Liver (tissue), 8 donors: ENCODE measurements at regions not wholly inside any gene's neighbourhood (a gene's known extent, or its start where the extent isn't known, plus 50 kb on each side); places are given as distances from the start of the nearest gene placed in this dataset.

Experiments
- DNase-seq: peaks from one replicate; pipeline ENCODE4 v3.0.0-alpha.2; 2017; ENCODE audit warnings: low spot score
- H3K27ac ChIP-seq, 2 donors: one replicate each; pipeline ENCODE4 v1.7.0; 2013; ENCODE audit warnings: inconsistent platforms in 2 of 2, low read length in 2 of 2, control low read depth in 1 of 2, low read depth in 1 of 2, mild to moderate bottlenecking in 1 of 2
- H3K27me3 ChIP-seq, 4 donors: one replicate each; pipeline versions ENCODE4 v1.6.1 to v1.7.0; 2013; ENCODE audit warnings: low read length in 3 of 4, inconsistent platforms in 1 of 4, mild to moderate bottlenecking in 1 of 4, moderate library complexity in 1 of 4; ENCODE audit not compliant: control insufficient read depth in 4 of 4, insufficient read depth in 4 of 4
- H3K36me3 ChIP-seq, 4 donors: one replicate each; pipeline versions ENCODE4 v1.6.1 to v1.7.0; 2013; ENCODE audit warnings: low read length in 3 of 4, mild to moderate bottlenecking in 3 of 4, low read depth in 1 of 4, moderate library complexity in 1 of 4; ENCODE audit not compliant: control insufficient read depth in 4 of 4, insufficient read depth in 3 of 4
- H3K4me1 ChIP-seq, 4 donors: one replicate each; pipeline versions ENCODE4 v1.6.1 to v1.7.0; 2013; ENCODE audit warnings: low read length in 3 of 4, mild to moderate bottlenecking in 3 of 4, moderate library complexity in 1 of 4; ENCODE audit not compliant: control insufficient read depth in 4 of 4, insufficient read depth in 4 of 4
- H3K4me3 ChIP-seq, 3 donors: one replicate each; pipeline versions ENCODE4 v1.6.1 to v1.7.0; 2013; ENCODE audit warnings: low read length in 3 of 3, control low read depth in 1 of 3, low read depth in 1 of 3, mild to moderate bottlenecking in 1 of 3
- H3K9ac ChIP-seq, 2 donors: one replicate each; pipeline ENCODE4 v1.7.0; 2013; ENCODE audit warnings: low read length in 2 of 2, mild to moderate bottlenecking in 2 of 2, moderate library complexity in 2 of 2, control low read depth in 1 of 2, low read depth in 1 of 2
- H3K9me3 ChIP-seq, 4 donors: one replicate each; pipeline versions ENCODE4 v1.6.1 to v1.7.0; 2013; ENCODE audit warnings: low read length in 3 of 4; ENCODE audit not compliant: control insufficient read depth in 4 of 4
- ATF3 ChIP-seq: IDR thresholded peaks from 2 replicates; pipeline ENCODE4 v1.6.1; 2016; ENCODE audit warnings: antibody characterized with exemption
- EGR1 ChIP-seq, 2 donors: IDR thresholded peaks; 2 replicates each; pipeline ENCODE4 v1.6.1; 2016 to 2018; ENCODE audit warnings: antibody characterized with exemption in 2 of 2, low read depth in 2 of 2
- FOXA1 ChIP-seq: IDR thresholded peaks from 2 replicates; pipeline ENCODE4 v1.6.1; 2016; ENCODE audit warnings: antibody characterized with exemption
- FOXA2 ChIP-seq: IDR thresholded peaks from 2 replicates; pipeline ENCODE4 v1.6.1; 2016; ENCODE audit warnings: antibody characterized with exemption
- GABPA ChIP-seq, 2 donors: IDR thresholded peaks in 1 of 2; conservative IDR thresholded peaks in 1 of 2; 2 replicates each; pipeline ENCODE4 v1.6.1; 2016; ENCODE audit warnings: antibody characterized with exemption in 2 of 2, mild to moderate bottlenecking in 1 of 2, moderate library complexity in 1 of 2
- HNF4A ChIP-seq, 2 donors: conservative IDR thresholded peaks; 2 replicates each; pipeline ENCODE4 v1.6.1; 2016; ENCODE audit warnings: antibody characterized with exemption in 2 of 2, mild to moderate bottlenecking in 2 of 2
- HNF4G ChIP-seq: IDR thresholded peaks from 2 replicates; pipeline ENCODE4 v1.6.1; 2016; ENCODE audit warnings: antibody characterized with exemption
- JUND ChIP-seq, 2 donors: IDR thresholded peaks; 2 replicates each; pipeline ENCODE4 v1.6.1; 2016; ENCODE audit warnings: antibody characterized with exemption in 2 of 2
- MAX ChIP-seq: IDR thresholded peaks from 2 replicates; pipeline ENCODE4 v1.6.1; 2016; ENCODE audit warnings: antibody characterized with exemption
- NR2F2 ChIP-seq: IDR thresholded peaks from 2 replicates; pipeline ENCODE4 v1.6.1; 2016; ENCODE audit warnings: antibody characterized with exemption
- RAD21 ChIP-seq, 2 donors: IDR thresholded peaks; 2 replicates each; pipeline ENCODE4 v1.6.1; 2016; ENCODE audit warnings: antibody characterized with exemption in 2 of 2, mild to moderate bottlenecking in 2 of 2
- REST ChIP-seq: IDR thresholded peaks from 2 replicates; pipeline ENCODE4 v1.6.1; 2016; ENCODE audit warnings: antibody characterized with exemption, mild to moderate bottlenecking
- RXRA ChIP-seq, 2 donors: IDR thresholded peaks; 2 replicates each; pipeline ENCODE4 v1.6.1; 2017 to 2018; ENCODE audit warnings: antibody characterized with exemption in 2 of 2, mild to moderate bottlenecking in 1 of 2
- SP1 ChIP-seq: IDR thresholded peaks from 2 replicates; pipeline ENCODE4 v1.6.1; 2018; ENCODE audit warnings: antibody characterized with exemption, mild to moderate bottlenecking
- TAF1 ChIP-seq: conservative IDR thresholded peaks from 2 replicates; pipeline ENCODE4 v1.6.1; 2016; ENCODE audit warnings: antibody characterized with exemption, mild to moderate bottlenecking
- YY1 ChIP-seq: IDR thresholded peaks from 2 replicates; pipeline ENCODE4 v1.6.1; 2016; ENCODE audit warnings: antibody characterized with exemption, mild to moderate bottlenecking
- ZBTB33 ChIP-seq: IDR thresholded peaks from 2 replicates; pipeline ENCODE4 v1.6.1; 2016; ENCODE audit warnings: antibody characterized with exemption
- WGBS: extraction: QIAGEN DNeasy Blood & Tissue Kit; methylation state at CpG from one replicate; pipeline ENCODE4 v1.1.7; 2013; 5-methylcytosine and 5-hydroxymethylcytosine counted together
- TF ChIP-seq, protein P1 (sequence below): fragments of 150-350 bp; IDR thresholded peaks from 2 replicates; pipeline ENCODE4 v1.5.1; 2017; ENCODE audit warnings: improper control_type of control experiment, low read depth, low read length; ENCODE audit not compliant: missing input control
- donor health status: healthy.
- donor health status: healthy.
- donor health status: healthy.
- donor health status: healthy.
- donor health status: healthy.

- H3K4me3 ChIP-seq = no peak overlapping the region
- no peak overlapping the region for H3K27ac ChIP-seq
- no peaks in the 10 kb centered on the region for H3K4me1 ChIP-seq
- peaks cover 0 to 5% (median 0%) of the 10 kb centered on the region in 4 donors for H3K9me3 ChIP-seq
- DNase-seq = no peak
- H3K9ac ChIP-seq = no peak overlapping the region
- no peaks in the 10 kb centered on the region for H3K36me3 ChIP-seq
- TF ChIP-seq RAD21 (IDR thresholded peaks at IDR 0.05) (no peak), SP1 (no peak), FOXA2 (no peak), GABPA (IDR thresholded peaks at IDR 0.05 in 1 of 2, conservative IDR thresholded peaks at IDR 0.05 in 1 of 2) (no peak), RXRA (IDR thresholded peaks at IDR 0.05) (no peak), HNF4G (no peak), ZBTB33 (no peak), JUND (IDR thresholded peaks at IDR 0.05) (no peak), MAX (no peak), TAF1 (no peak), FOXA1 (no peak), EGR1 (IDR thresholded peaks at IDR 0.05; ENCODE audit: low read depth in 2 of 2) (no peak), HNF4A (conservative IDR thresholded peaks at IDR 0.05) (no peak), NR2F2 (no peak), ATF3 (no peak), YY1 (no peak), REST (no peak)
- TF ChIP-seq, protein P1, sequence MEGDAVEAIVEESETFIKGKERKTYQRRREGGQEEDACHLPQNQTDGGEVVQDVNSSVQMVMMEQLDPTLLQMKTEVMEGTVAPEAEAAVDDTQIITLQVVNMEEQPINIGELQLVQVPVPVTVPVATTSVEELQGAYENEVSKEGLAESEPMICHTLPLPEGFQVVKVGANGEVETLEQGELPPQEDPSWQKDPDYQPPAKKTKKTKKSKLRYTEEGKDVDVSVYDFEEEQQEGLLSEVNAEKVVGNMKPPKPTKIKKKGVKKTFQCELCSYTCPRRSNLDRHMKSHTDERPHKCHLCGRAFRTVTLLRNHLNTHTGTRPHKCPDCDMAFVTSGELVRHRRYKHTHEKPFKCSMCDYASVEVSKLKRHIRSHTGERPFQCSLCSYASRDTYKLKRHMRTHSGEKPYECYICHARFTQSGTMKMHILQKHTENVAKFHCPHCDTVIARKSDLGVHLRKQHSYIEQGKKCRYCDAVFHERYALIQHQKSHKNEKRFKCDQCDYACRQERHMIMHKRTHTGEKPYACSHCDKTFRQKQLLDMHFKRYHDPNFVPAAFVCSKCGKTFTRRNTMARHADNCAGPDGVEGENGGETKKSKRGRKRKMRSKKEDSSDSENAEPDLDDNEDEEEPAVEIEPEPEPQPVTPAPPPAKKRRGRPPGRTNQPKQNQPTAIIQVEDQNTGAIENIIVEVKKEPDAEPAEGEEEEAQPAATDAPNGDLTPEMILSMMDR = no peak
- H3K27me3 ChIP-seq = no peaks in the 10 kb centered on the region
- 79% methylated on average over 3 of the region's 3 CpGs for WGBS
Observed at GRCh38 chr3:36025232-36025631, 355.1 kb upstream of the STAC start.
